ENCODE measurements at regions not wholly inside any gene's neighbourhood (a gene's known extent, or its start where the extent isn't known, plus 50 kb on each side); places are given as distances from the start of the nearest gene placed in this dataset.
"Not testable (repeated sequence)": the region's sequence is repeated elsewhere in the genome, so short reads cannot be mapped to it uniquely, and the experiment has no call there.

DNA sequence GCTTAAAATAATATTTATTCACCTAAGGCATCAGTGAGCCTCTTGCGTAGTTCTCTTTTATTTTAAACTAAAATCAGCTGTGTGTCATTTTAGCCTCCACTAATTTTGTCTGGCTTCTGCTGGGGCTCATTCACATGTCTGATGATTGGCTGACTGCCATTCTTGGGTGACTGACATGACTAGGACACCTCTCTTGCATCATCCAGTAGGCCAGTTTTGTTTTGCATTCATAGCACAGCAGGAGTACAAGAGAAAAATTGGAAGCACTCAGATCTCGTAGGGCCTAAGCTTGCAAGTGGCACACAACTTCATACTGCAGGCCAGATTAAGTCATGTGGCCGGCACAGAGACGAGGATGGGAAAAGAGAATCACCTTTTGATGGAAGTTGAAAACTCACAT, 1226.5 kb downstream of the GALC start:
- no peak for DNase-seq (ENCODE audit: low spot score)
- TF ChIP-seq, protein P1, sequence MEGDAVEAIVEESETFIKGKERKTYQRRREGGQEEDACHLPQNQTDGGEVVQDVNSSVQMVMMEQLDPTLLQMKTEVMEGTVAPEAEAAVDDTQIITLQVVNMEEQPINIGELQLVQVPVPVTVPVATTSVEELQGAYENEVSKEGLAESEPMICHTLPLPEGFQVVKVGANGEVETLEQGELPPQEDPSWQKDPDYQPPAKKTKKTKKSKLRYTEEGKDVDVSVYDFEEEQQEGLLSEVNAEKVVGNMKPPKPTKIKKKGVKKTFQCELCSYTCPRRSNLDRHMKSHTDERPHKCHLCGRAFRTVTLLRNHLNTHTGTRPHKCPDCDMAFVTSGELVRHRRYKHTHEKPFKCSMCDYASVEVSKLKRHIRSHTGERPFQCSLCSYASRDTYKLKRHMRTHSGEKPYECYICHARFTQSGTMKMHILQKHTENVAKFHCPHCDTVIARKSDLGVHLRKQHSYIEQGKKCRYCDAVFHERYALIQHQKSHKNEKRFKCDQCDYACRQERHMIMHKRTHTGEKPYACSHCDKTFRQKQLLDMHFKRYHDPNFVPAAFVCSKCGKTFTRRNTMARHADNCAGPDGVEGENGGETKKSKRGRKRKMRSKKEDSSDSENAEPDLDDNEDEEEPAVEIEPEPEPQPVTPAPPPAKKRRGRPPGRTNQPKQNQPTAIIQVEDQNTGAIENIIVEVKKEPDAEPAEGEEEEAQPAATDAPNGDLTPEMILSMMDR (IDR thresholded peaks at IDR 0.05; ENCODE audit: extremely low read depth, missing control alignments): no peak

DNA sequence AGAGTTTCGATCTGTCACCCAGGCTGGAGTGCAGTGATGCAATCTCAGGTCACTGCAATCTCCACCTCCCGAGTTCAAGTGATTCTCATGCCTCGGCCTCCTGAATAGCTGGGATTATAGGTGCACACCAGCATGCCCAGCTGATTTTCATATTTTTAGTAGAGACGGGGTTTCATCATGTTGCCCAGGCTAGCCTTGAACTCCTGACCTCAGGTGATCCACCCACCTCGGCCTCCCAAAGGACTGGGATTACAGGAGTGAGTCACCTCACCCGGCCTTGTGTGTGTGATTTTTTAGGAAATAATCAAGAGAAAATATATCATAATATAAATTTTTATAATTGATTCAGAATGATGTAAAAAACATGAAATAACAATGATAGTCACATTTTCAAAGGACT, 1231.4 kb downstream of the GALC start:
- DNase-seq (ENCODE audit: low spot score): no peak
- TF ChIP-seq, protein P1 (IDR thresholded peaks at IDR 0.05; ENCODE audit: extremely low read depth, missing control alignments): no peak

DNA sequence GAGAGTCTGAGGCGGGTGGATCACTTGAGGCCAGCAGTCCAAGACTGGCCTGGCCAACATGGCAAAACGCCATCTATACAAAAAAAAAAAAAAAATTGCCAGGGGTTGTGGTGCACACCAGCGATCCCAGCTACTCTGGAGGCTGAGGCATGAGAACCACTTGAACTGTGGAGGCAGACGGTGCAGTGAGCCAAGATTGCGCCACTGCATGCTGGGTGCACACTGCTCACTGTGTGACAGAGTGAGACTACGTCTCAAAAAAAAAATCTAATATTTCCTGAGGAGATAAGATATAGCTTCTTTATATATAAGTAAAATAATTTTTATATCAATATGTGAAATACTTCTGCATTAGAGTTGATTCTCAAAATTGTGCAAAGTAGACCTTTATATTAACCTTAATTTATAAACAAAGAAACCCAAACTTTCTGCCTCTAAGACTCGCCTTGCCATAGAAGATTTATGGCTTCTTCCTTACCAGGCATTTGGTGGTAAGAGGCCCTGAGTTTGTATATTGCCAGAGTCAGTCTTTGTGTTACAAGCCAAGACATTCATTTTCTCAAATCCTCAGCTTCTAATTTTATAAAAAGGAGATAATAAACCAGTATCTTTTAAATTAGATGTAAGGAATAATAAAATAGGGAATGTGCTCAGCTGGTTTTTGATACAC, 1226.7 kb downstream of the FLRT2 start:
- TF ChIP-seq, protein P1 (IDR thresholded peaks at IDR 0.05; ENCODE audit: extremely low read depth, missing control alignments): no peak
- no peak for DNase-seq (ENCODE audit: low spot score)

DNA sequence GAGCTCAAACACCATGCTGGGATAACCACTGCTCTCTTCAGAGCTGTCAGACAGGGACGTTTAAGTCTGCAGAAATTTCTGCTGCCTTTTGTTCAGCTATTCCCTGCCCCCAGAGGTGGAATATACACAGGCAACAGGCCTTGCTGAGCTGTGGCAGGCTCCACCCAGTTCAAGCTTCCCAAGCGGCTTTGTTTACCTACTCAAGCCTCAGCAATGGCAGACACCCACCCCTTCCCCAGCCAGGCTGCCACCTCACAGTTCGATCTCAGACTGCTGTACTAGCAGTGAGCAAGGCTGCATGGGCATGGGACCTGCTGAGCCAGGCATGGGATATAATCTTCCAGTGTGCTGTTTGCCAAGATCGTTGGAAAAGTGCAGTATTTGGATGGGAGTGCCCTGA, 1220.5 kb downstream of the FLRT2 start:
- DNase-seq (ENCODE audit: low spot score): not testable (repeated sequence)

DNA sequence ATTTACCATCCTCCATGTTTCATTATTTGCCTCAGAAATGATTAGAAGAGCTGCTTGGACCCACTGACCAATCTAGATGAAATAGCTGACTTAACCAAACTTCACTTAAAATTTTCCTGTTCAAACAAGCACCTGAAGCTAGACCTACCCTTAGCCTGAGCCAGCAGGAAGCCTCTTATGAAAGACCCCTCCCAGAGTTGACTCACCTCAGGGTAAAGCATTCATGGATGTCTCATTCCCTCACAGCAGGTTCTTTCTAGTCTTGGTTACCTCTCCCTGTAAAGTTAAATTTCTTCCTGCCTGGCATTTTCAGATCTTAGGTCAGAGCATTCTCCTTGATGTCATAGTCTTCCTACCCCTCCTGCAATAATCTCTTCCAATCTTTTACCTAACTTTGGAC, 1209.8 kb downstream of the FLRT2 start:
- TF ChIP-seq, protein P1 (IDR thresholded peaks at IDR 0.05; ENCODE audit: extremely low read depth, missing control alignments): no peak
- DNase-seq (ENCODE audit: low spot score): no peak

DNA sequence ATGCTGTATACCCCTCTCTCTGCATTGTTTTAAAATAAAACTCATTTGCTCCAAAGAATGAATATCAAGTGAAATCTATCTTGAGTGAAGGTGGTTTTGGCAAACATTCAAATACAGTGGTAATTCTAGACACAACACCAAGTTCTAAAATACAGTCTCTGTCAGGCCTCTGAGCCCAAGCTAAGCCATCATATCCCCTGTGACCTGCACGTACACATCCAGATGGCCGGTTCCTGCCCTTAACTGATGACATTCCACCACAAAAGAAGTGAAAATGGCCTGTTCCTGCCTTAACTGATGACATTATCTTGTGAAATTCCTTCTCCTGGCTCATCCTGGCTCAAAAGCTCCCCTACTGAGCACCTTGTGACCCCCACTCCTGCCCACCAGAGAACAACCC, 1201.5 kb downstream of the FLRT2 start:
- not testable (repeated sequence) for DNase-seq (ENCODE audit: low spot score)

DNA sequence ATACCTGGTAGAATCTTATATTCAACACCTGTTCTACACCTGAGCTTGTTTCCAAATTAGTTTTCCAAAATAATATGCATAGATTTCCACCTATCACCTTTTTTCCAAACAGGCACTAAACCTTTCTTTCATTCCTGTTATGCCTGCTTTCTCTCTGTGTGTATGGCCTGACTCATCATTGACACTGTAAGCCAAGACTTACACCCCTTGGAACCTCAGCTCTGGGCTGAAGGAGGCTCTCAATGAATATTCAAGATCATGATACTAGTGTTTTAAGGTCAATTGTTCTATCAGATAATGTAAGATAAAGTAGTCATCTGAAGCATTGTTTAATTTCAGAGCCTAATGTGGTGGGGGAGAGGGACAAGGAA, 1193.3 kb downstream of the FLRT2 start:
- TF ChIP-seq, protein P1 (IDR thresholded peaks at IDR 0.05; ENCODE audit: extremely low read depth, missing control alignments): no peak

DNA sequence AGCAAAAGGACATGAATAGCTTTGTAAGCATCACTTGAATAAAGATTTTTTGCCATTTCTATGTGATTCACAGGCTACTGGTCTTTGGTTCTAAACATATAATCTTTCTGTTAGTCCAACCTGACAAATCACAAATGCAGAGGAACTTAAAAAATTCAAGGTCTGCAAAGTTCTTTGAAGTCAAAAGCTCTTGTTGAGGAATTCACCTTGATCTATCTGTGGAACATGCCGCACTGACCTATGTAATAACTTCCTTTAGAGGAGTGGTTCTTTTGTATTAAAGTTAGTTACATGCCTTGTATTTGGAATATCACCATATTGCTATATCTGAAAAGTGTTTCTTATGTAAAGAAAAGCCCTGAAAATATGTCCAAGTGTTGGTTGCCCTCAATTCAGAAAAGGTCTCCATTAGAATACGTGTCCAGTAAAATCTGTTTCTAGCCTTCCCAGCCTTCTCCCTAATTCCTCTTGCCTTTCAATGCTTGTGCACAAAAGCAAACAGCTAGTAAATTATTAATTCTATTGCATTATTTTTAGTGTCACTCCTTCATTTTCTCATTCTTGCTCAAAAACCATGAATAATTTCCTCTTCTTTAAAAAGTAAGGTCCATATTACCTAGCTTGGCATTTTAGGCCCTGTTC, 1192.8 kb downstream of the FLRT2 start:
- TF ChIP-seq, protein P1 (IDR thresholded peaks at IDR 0.05; ENCODE audit: extremely low read depth, missing control alignments): no peak
- DNase-seq (ENCODE audit: low spot score): no peak

More for the DNA sequence above, 1193.3 kb downstream of the FLRT2 start:
- no peak for DNase-seq (ENCODE audit: low spot score)
